ENCODE measurements at regions not wholly inside any gene's neighbourhood (a gene's known extent, or its start where the extent isn't known, plus 50 kb on each side); places are given as distances from the start of the nearest gene placed in this dataset.

DNA sequence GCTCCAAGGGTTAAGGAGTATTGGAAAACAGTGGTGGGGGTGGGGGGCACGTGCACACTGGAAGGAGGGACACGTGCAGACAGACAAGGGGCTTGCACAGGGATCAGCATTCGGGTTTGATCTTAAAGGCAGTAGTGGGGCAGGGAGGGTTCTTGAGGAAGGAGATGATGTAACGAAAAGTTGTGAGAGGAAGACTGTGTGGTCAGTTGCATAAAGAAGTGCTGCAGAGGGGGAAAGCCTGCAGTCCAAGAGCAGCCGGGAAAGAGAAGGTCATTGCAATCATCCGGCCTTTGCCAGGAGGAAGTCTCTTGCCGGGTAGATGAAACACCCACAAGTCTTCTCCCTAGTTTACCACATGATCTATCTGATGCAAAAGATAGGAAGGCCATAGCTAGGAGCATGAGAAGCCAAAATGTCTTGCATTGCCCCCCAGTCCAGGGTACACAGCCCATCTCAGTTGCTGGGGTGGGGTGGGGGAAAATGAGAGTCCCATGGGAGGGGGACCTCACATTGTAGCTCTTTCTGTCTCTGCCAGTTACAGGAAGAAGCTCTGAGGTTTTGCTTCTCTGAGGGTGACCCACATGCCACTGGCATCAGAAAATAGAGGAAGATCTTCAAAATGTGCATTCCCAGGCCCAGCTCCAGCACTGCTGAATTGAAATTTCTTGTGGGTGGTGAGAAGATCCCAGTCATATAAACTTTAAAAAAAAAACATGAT is 202.5 kb upstream of the RAB4A start:
- Histone ChIP-seq H2BK5ac (ENCODE audit: low read length) (no peak overlapping the region), H3K4me3 (ENCODE audit: low read length) (no peak overlapping the region), H4K5ac (ENCODE audit: low read length) (no peak overlapping the region), H3K36me3 (ENCODE audit: control insufficient read depth, insufficient read depth, low read length) (no peaks in the 10 kb centered on the region), H2BK15ac (replicated peaks; ENCODE audit: low read depth) (no peak overlapping the region), H3K27me3 (ENCODE audit: insufficient read depth, low read length, poor library complexity) (no peaks in the 10 kb centered on the region), H3K23ac (ENCODE audit: low read length) (no peak overlapping the region), H3K4me2 (ENCODE audit: low read length) (no peak overlapping the region), H3K79me2 (ENCODE audit: control insufficient read depth, insufficient read depth, low read length) (no peaks in the 10 kb centered on the region), H3K18ac (ENCODE audit: low read length) (no peak overlapping the region), H3K9ac (ENCODE audit: low read length) (no peak overlapping the region), H2BK120ac (ENCODE audit: low read depth, low read length) (no peak overlapping the region), H4K8ac (ENCODE audit: low read depth, low read length) (no peak overlapping the region), H3K4me1 (ENCODE audit: control insufficient read depth, low read depth, low read length) (no peaks in the 10 kb centered on the region), H3K4ac (ENCODE audit: low read depth, low read length) (no peak overlapping the region), H3K56ac (ENCODE audit: low read length) (no peak overlapping the region), H3K27ac (ENCODE audit: low read depth, low read length) (no peak overlapping the region), H2AK5ac (ENCODE audit: low read length) (no peak overlapping the region), H3K79me1 (ENCODE audit: low read length) (no peaks in the 10 kb centered on the region)
- no CpG with 5 or more reads among the region's 7 CpGs for WGBS (ENCODE audit: extremely low coverage, insufficient coverage, low lambda C conversion rate)
- no peak for DNase-seq

GRCh38 chr1:229069176-229069575 is 201.7 kb upstream of the RAB4A start:
- Histone ChIP-seq H4K8ac (ENCODE audit: low read depth, low read length) (no peak overlapping the region), H3K4me1 (ENCODE audit: control insufficient read depth, low read depth, low read length) (no peaks in the 10 kb centered on the region), H3K27ac (ENCODE audit: low read depth, low read length) (no peak overlapping the region), H3K23ac (ENCODE audit: low read length) (no peak overlapping the region), H2AK5ac (ENCODE audit: low read length) (no peak overlapping the region), H3K4me2 (ENCODE audit: low read length) (no peak overlapping the region), H3K4me3 (ENCODE audit: low read length) (no peak overlapping the region), H3K79me1 (ENCODE audit: low read length) (no peaks in the 10 kb centered on the region), H3K18ac (ENCODE audit: low read length) (no peak overlapping the region), H3K79me2 (ENCODE audit: control insufficient read depth, insufficient read depth, low read length) (no peaks in the 10 kb centered on the region), H2BK5ac (ENCODE audit: low read length) (no peak overlapping the region), H3K4ac (ENCODE audit: low read depth, low read length) (no peak overlapping the region), H2BK120ac (ENCODE audit: low read depth, low read length) (no peak overlapping the region), H3K36me3 (ENCODE audit: control insufficient read depth, insufficient read depth, low read length) (no peaks in the 10 kb centered on the region), H3K56ac (ENCODE audit: low read length) (no peak overlapping the region), H2BK15ac (replicated peaks; ENCODE audit: low read depth) (no peak overlapping the region), H3K9ac (ENCODE audit: low read length) (no peak overlapping the region), H4K5ac (ENCODE audit: low read length) (no peak overlapping the region), H3K27me3 (ENCODE audit: insufficient read depth, low read length, poor library complexity) (no peaks in the 10 kb centered on the region)
- no peak for DNase-seq

GRCh38 chr1:229070168-229070567 is 200.7 kb upstream of the RAB4A start:
- WGBS (ENCODE audit: extremely low coverage, insufficient coverage, low lambda C conversion rate) = no CpG with 5 or more reads among the region's 5 CpGs
- no peak for DNase-seq

DNA sequence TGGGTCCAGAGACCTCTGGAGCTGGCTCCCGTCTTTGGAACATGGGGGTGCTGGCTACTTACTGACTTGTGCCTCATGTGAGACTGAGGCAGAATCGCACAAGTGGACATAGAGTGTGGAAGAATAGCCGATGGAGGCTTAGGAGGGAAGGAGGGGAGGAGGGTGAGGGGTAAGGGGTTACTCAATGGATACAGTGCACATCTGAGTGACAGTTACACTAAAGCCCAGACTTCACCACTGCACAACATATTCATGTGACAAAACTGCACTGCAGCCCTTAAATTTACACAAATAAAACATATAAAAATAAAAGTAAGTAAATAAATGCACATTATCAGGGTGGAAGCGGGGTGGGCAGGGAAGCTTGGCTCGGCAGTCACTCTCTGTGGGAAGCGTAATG is 197.7 kb upstream of the RAB4A start:
- Histone ChIP-seq H3K79me2 (ENCODE audit: control insufficient read depth, insufficient read depth, low read length) (no peaks in the 10 kb centered on the region), H3K79me1 (ENCODE audit: low read length) (no peaks in the 10 kb centered on the region), H2BK5ac (ENCODE audit: low read length) (no peak overlapping the region), H3K27ac (ENCODE audit: low read depth, low read length) (no peak overlapping the region), H2AK5ac (ENCODE audit: low read length) (no peak overlapping the region), H3K56ac (ENCODE audit: low read length) (no peak overlapping the region), H3K4me2 (ENCODE audit: low read length) (no peak overlapping the region), H3K9ac (ENCODE audit: low read length) (no peak overlapping the region), H3K27me3 (ENCODE audit: insufficient read depth, low read length, poor library complexity) (no peaks in the 10 kb centered on the region), H3K18ac (ENCODE audit: low read length) (no peak overlapping the region), H4K8ac (ENCODE audit: low read depth, low read length) (no peak overlapping the region), H4K5ac (ENCODE audit: low read length) (no peak overlapping the region), H3K4me1 (ENCODE audit: control insufficient read depth, low read depth, low read length) (peaks cover 2% of the 10 kb centered on the region), H2BK15ac (replicated peaks; ENCODE audit: low read depth) (no peak overlapping the region), H3K36me3 (ENCODE audit: control insufficient read depth, insufficient read depth, low read length) (no peaks in the 10 kb centered on the region), H3K23ac (ENCODE audit: low read length) (no peak overlapping the region), H2BK120ac (ENCODE audit: low read depth, low read length) (no peak overlapping the region), H3K4ac (ENCODE audit: low read depth, low read length) (no peak overlapping the region), H3K4me3 (ENCODE audit: low read length) (no peak overlapping the region)
- DNase-seq = no peak
- no CpG with 5 or more reads among the region's 6 CpGs for WGBS (ENCODE audit: extremely low coverage, insufficient coverage, low lambda C conversion rate)

More at GRCh38 chr1:229070168-229070567, 200.7 kb upstream of the RAB4A start:
- no peak overlapping the region for H3K4me3 ChIP-seq (ENCODE audit: low read length)
- H3K79me2 ChIP-seq (ENCODE audit: control insufficient read depth, insufficient read depth, low read length) = no peaks in the 10 kb centered on the region
- no peak overlapping the region for H3K27ac ChIP-seq (ENCODE audit: low read depth, low read length)
- no peak overlapping the region for H2AK5ac ChIP-seq (ENCODE audit: low read length)
- H3K4me1 ChIP-seq (ENCODE audit: control insufficient read depth, low read depth, low read length) = peaks cover 2% of the 10 kb centered on the region
- H3K4ac ChIP-seq (ENCODE audit: low read depth, low read length) = no peak overlapping the region
- H3K4me2 ChIP-seq (ENCODE audit: low read length) = no peak overlapping the region
- no peak overlapping the region for H3K18ac ChIP-seq (ENCODE audit: low read length)
- H3K79me1 ChIP-seq (ENCODE audit: low read length) = no peaks in the 10 kb centered on the region
- H2BK15ac ChIP-seq (replicated peaks; ENCODE audit: low read depth) = no peak overlapping the region
- no peak overlapping the region for H4K5ac ChIP-seq (ENCODE audit: low read length)
- H3K9ac ChIP-seq (ENCODE audit: low read length) = no peak overlapping the region
- H2BK120ac ChIP-seq (ENCODE audit: low read depth, low read length) = no peak overlapping the region
- no peak overlapping the region for H3K23ac ChIP-seq (ENCODE audit: low read length)
- H3K27me3 ChIP-seq (ENCODE audit: insufficient read depth, low read length, poor library complexity) = no peaks in the 10 kb centered on the region
- no peak overlapping the region for H2BK5ac ChIP-seq (ENCODE audit: low read length)
- H4K8ac ChIP-seq (ENCODE audit: low read depth, low read length) = no peak overlapping the region
- H3K56ac ChIP-seq (ENCODE audit: low read length) = no peak overlapping the region
- H3K36me3 ChIP-seq (ENCODE audit: control insufficient read depth, insufficient read depth, low read length) = no peaks in the 10 kb centered on the region

- Histone ChIP-seq H3K27me3 (ENCODE audit: insufficient read depth, low read length, poor library complexity) (no peaks in the 10 kb centered on the region), H3K27ac (ENCODE audit: low read depth, low read length) (no peak overlapping the region), H2BK15ac (replicated peaks; ENCODE audit: low read depth) (no peak overlapping the region), H3K36me3 (ENCODE audit: control insufficient read depth, insufficient read depth, low read length) (no peaks in the 10 kb centered on the region), H3K4ac (ENCODE audit: low read depth, low read length) (no peak overlapping the region), H3K18ac (ENCODE audit: low read length) (no peak overlapping the region), H2BK120ac (ENCODE audit: low read depth, low read length) (no peak overlapping the region), H3K4me1 (ENCODE audit: control insufficient read depth, low read depth, low read length) (peaks cover 2% of the 10 kb centered on the region), H3K56ac (ENCODE audit: low read length) (no peak overlapping the region), H4K8ac (ENCODE audit: low read depth, low read length) (no peak overlapping the region), H3K4me3 (ENCODE audit: low read length) (no peak overlapping the region), H2BK5ac (ENCODE audit: low read length) (no peak overlapping the region), H3K23ac (ENCODE audit: low read length) (no peak overlapping the region), H2AK5ac (ENCODE audit: low read length) (no peak overlapping the region), H4K5ac (ENCODE audit: low read length) (no peak overlapping the region), H3K9ac (ENCODE audit: low read length) (no peak overlapping the region), H3K79me2 (ENCODE audit: control insufficient read depth, insufficient read depth, low read length) (no peaks in the 10 kb centered on the region), H3K79me1 (ENCODE audit: low read length) (no peaks in the 10 kb centered on the region), H3K4me2 (ENCODE audit: low read length) (no peak overlapping the region)
- no CpG with 5 or more reads among the region's 2 CpGs for WGBS (ENCODE audit: extremely low coverage, insufficient coverage, low lambda C conversion rate)
- no peak for DNase-seq
Observed at GRCh38 chr1:229075217-229075616, 195.7 kb upstream of the RAB4A start.

DNA sequence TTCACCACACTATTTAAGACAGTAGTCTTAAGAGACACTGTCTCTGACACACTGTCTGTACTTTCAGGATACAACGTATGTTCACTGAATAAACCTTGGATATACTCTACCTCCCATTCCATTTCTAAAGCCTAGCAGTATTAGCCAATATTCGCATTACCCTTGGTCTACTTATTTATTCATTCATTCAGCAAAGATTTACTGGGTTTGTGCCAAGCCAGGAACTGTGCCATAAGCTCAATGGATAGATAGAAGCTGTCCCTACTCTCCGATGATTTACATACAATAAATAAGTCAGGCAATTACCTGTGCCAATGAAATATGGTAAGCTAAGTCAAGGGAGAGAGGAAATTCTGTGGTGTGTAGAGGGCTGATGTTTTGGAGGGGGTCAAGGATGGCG is 195.2 kb upstream of the RAB4A start:
- no peaks in the 10 kb centered on the region for H3K36me3 ChIP-seq (ENCODE audit: control insufficient read depth, insufficient read depth, low read length)
- H3K56ac ChIP-seq (ENCODE audit: low read length) = no peak overlapping the region
- H3K4ac ChIP-seq (ENCODE audit: low read depth, low read length) = no peak overlapping the region
- H3K9ac ChIP-seq (ENCODE audit: low read length) = no peak overlapping the region
- no peak overlapping the region for H3K23ac ChIP-seq (ENCODE audit: low read length)
- peaks cover 2% of the 10 kb centered on the region for H3K4me1 ChIP-seq (ENCODE audit: control insufficient read depth, low read depth, low read length)
- H2AK5ac ChIP-seq (ENCODE audit: low read length) = no peak overlapping the region
- H4K8ac ChIP-seq (ENCODE audit: low read depth, low read length) = no peak overlapping the region
- H2BK5ac ChIP-seq (ENCODE audit: low read length) = no peak overlapping the region
- no peak overlapping the region for H2BK15ac ChIP-seq (replicated peaks; ENCODE audit: low read depth)
- no peak for DNase-seq
- no peak overlapping the region for H4K5ac ChIP-seq (ENCODE audit: low read length)
- H3K4me3 ChIP-seq (ENCODE audit: low read length) = no peak overlapping the region
- H3K4me2 ChIP-seq (ENCODE audit: low read length) = no peak overlapping the region
- no peaks in the 10 kb centered on the region for H3K27me3 ChIP-seq (ENCODE audit: insufficient read depth, low read length, poor library complexity)
- no peak overlapping the region for H3K27ac ChIP-seq (ENCODE audit: low read depth, low read length)
- H3K18ac ChIP-seq (ENCODE audit: low read length) = no peak overlapping the region
- WGBS (ENCODE audit: extremely low coverage, insufficient coverage, low lambda C conversion rate) = no CpG with 5 or more reads among the region's 4 CpGs
- no peaks in the 10 kb centered on the region for H3K79me1 ChIP-seq (ENCODE audit: low read length)
- no peak overlapping the region for H2BK120ac ChIP-seq (ENCODE audit: low read depth, low read length)
- no peaks in the 10 kb centered on the region for H3K79me2 ChIP-seq (ENCODE audit: control insufficient read depth, insufficient read depth, low read length)

All from mesendoderm (in vitro differentiated cells).